WTC11 (cell line): ENCODE measurements at regions not wholly inside any gene's neighbourhood (a gene's known extent, or its start where the extent isn't known, plus 50 kb on each side); places are given as distances from the start of the nearest gene placed in this dataset.

Experiments used
- ATAC-seq: fragments of 200-7000 bp; cut with Tn5 transposase; 2 replicates; pipeline ENCODE4 v1.10.0; 2021; ENCODE audit warnings: mild to moderate bottlenecking, moderate library complexity
- CTCF ChIA-PET: fragments of 300-600 bp; sonication (Branson Sonifier 250); formaldehyde crosslinking; loops from one replicate; lab custom pipeline; 2021; ENCODE audit warnings: antibody characterized with exemption; lab: Charles Lee
- POLR2A ChIA-PET: fragments of 350-600 bp; sonication (Branson Sonifier 250); formaldehyde crosslinking; loops from one replicate; lab custom pipeline; 2021; ENCODE audit warnings: antibody characterized with exemption; lab: Charles Lee
- DNase-seq: peaks from one replicate; pipeline ENCODE4 v3.0.0; 2021; ENCODE audit warnings: low spot score
- H3K27ac Mint-ChIP-seq: 2 replicates; pipeline ENCODE4 v1.8.0; 2021; ENCODE audit warnings: mixed read lengths
- H3K27me3 Mint-ChIP-seq: 2 replicates; pipeline ENCODE4 v1.8.0; 2021; ENCODE audit warnings: low read depth, mild to moderate bottlenecking, moderate library complexity, mixed read lengths
- H3K36me3 Mint-ChIP-seq: 2 replicates; pipeline ENCODE4 v1.8.0; 2021; ENCODE audit warnings: mixed read lengths
- H3K4me1 Mint-ChIP-seq: 2 replicates; pipeline ENCODE4 v1.8.0; 2022; ENCODE audit warnings: mixed read lengths
- H3K4me3 Mint-ChIP-seq: 2 replicates; pipeline ENCODE4 v1.8.0; 2021; ENCODE audit warnings: mild to moderate bottlenecking, moderate library complexity, mixed read lengths
- H3K9me3 Mint-ChIP-seq: 2 replicates; pipeline ENCODE4 v1.8.0; 2021; ENCODE audit warnings: mixed read lengths
- CBFB ChIP-seq: sonication (generic); formaldehyde crosslinking; IDR thresholded peaks from 2 replicates; pipeline ENCODE4 v1.8.1; 2022; ENCODE audit warnings: mild to moderate bottlenecking, low read depth, missing genetic modification reagents
- CDX4 ChIP-seq: fragments of 250-450 bp; sonication (Bioruptor Pico); IDR thresholded peaks from 2 replicates; pipeline ENCODE4 v1.9.0; 2021; ENCODE audit warnings: moderate library complexity, mild to moderate bottlenecking, inconsistent platforms, borderline replicate concordance
- CREB1 ChIP-seq: sonication (generic); formaldehyde crosslinking; IDR thresholded peaks from 2 replicates; pipeline ENCODE4 v1.8.0; 2023; ENCODE audit warnings: mild to moderate bottlenecking, missing genetic modification reagents
- ESRRA ChIP-seq: sonication (generic); formaldehyde crosslinking; IDR thresholded peaks from 2 replicates; pipeline ENCODE4 v1.8.1; 2022; ENCODE audit warnings: mild to moderate bottlenecking, missing genetic modification reagents, borderline replicate concordance
- FOXK1 ChIP-seq: sonication (generic); formaldehyde crosslinking; IDR thresholded peaks from 2 replicates; pipeline ENCODE4 v1.8.0; 2022; ENCODE audit warnings: mild to moderate bottlenecking, moderate library complexity, missing genetic modification reagents
- GRHL2 ChIP-seq: fragments of 250-450 bp; sonication (Bioruptor Pico); IDR thresholded peaks from 2 replicates; pipeline ENCODE4 v1.8.0; 2022; ENCODE audit warnings: mild to moderate bottlenecking, moderate library complexity; ENCODE audit not compliant: insufficient replicate concordance, severe bottlenecking
- HMGXB4 ChIP-seq: sonication (generic); formaldehyde crosslinking; IDR thresholded peaks from 2 replicates; pipeline ENCODE4 v1.8.1; 2023; ENCODE audit warnings: mild to moderate bottlenecking, moderate library complexity, missing genetic modification reagents
- IRF1 ChIP-seq: sonication (generic); formaldehyde crosslinking; IDR thresholded peaks from 2 replicates; pipeline ENCODE4 v1.8.0; 2023; ENCODE audit warnings: missing genetic modification reagents
- IRF2 ChIP-seq: sonication (generic); formaldehyde crosslinking; IDR thresholded peaks from 2 replicates; pipeline ENCODE4 v1.8.0; 2022; ENCODE audit warnings: low read depth, missing genetic modification reagents, borderline replicate concordance
- MAX ChIP-seq: sonication (generic); formaldehyde crosslinking; IDR thresholded peaks from 2 replicates; pipeline ENCODE4 v1.8.0; 2022; ENCODE audit warnings: mild to moderate bottlenecking, missing genetic modification reagents
- PRRX2 ChIP-seq: fragments of 250-450 bp; sonication (Bioruptor Pico); IDR thresholded peaks from 2 replicates; pipeline ENCODE4 v1.8.0; 2021; ENCODE audit warnings: mild to moderate bottlenecking
- SOX15 ChIP-seq: fragments of 250-450 bp; sonication (Bioruptor Pico); IDR thresholded peaks from 2 replicates; pipeline ENCODE4 v1.9.0; 2021; ENCODE audit warnings: mild to moderate bottlenecking
- SP1 ChIP-seq: sonication (generic); formaldehyde crosslinking; conservative IDR thresholded peaks from 2 replicates; pipeline ENCODE4 v1.8.1; 2022; ENCODE audit warnings: missing genetic modification reagents
- TCF7 ChIP-seq: sonication (generic); formaldehyde crosslinking; IDR thresholded peaks from 2 replicates; pipeline ENCODE4 v1.8.0; 2022; ENCODE audit warnings: mild to moderate bottlenecking, low read depth, missing genetic modification reagents, moderate library complexity
- TEAD4 ChIP-seq: sonication (generic); formaldehyde crosslinking; IDR thresholded peaks from 2 replicates; pipeline ENCODE4 v1.8.0; 2022; ENCODE audit warnings: mild to moderate bottlenecking, missing genetic modification reagents
- ZMAT4 ChIP-seq: fragments of 250-450 bp; sonication (Bioruptor Pico); IDR thresholded peaks from 2 replicates; pipeline ENCODE4 v1.9.0; 2021; ENCODE audit warnings: mild to moderate bottlenecking
- ZNF232 ChIP-seq: sonication (generic); formaldehyde crosslinking; IDR thresholded peaks from 2 replicates; pipeline ENCODE4 v1.8.0; 2022; ENCODE audit warnings: mild to moderate bottlenecking, missing genetic modification reagents
- ZNF263 ChIP-seq: sonication (generic); formaldehyde crosslinking; IDR thresholded peaks from 2 replicates; pipeline ENCODE4 v1.8.1; 2022; ENCODE audit warnings: low read depth, mild to moderate bottlenecking, moderate library complexity, missing genetic modification reagents
- ZNF425 ChIP-seq: fragments of 250-450 bp; sonication (Bioruptor Pico); conservative IDR thresholded peaks from 2 replicates; pipeline ENCODE4 v1.9.0; 2021; ENCODE audit warnings: mild to moderate bottlenecking
- ZNF532 ChIP-seq: fragments of 250-450 bp; sonication (Bioruptor Pico); IDR thresholded peaks from 2 replicates; pipeline ENCODE4 v1.9.0; 2021; ENCODE audit warnings: mild to moderate bottlenecking, borderline replicate concordance
- ZSCAN18 ChIP-seq: fragments of 250-450 bp; sonication (Bioruptor Pico); IDR thresholded peaks from 2 replicates; pipeline ENCODE4 v2.1.2; 2022; ENCODE audit warnings: mild to moderate bottlenecking, moderate library complexity

- no peak for TF ChIP-seq CDX4 (CRISPR knock-in tag)
- no peak for TF ChIP-seq PRRX2 (CRISPR knock-in tag)
- no peak for TF ChIP-seq CREB1 (CRISPR knock-in tag)
- no peak for TF ChIP-seq ESRRA
- no peak for TF ChIP-seq IRF1 (CRISPR knock-in tag)
- TF ChIP-seq HMGXB4 (CRISPR knock-in tag), result no peak
- TF ChIP-seq, all 79 proteins: peak for 0
Observed at GRCh38 chr9:126043681-126044080, 282.9 kb upstream of the MVB12B start (continued).

- no peak for DNase-seq
- POLR2A ChIA-PET, result no interaction called here
- peaks cover 5% of the 10 kb centered on the region for H3K27me3 Mint-ChIP-seq
Observed at GRCh38 chr9:126049088-126049487, 277.5 kb upstream of the MVB12B start.

GRCh38 chr9:126049896-126050604 lies 276.6 kb upstream of the MVB12B start:
- CTCF ChIA-PET, result interaction anchor here (0.6 to 1.7 kb wide), 7 partner anchors 8 to 681 kb away, joined by 3 to 9 read pairs (median 3); no protein-coding TSS in a partner anchor
- no peak for DNase-seq
- TF ChIP-seq FOXK1 (CRISPR knock-in tag) (no peak), TEAD4 (no peak), GRHL2 (no peak), ZNF532 (no peak), TCF7 (no peak), CBFB (CRISPR knock-in tag) (no peak), ZNF425 (no peak), ZNF263 (CRISPR knock-in tag) (no peak), MAX (CRISPR knock-in tag) (no peak), ZMAT4 (no peak), ZNF232 (CRISPR knock-in tag) (no peak), SOX15 (CRISPR knock-in tag) (no peak), IRF2 (CRISPR knock-in tag) (no peak), ZSCAN18 (CRISPR knock-in tag) (no peak)

More at GRCh38 chr9:126049088-126049487, 277.5 kb upstream of the MVB12B start:
- H3K36me3 Mint-ChIP-seq, result peaks cover 2% of the 10 kb centered on the region; the same call in 1 of the 2 replicates
- no peaks in the 10 kb centered on the region for H3K4me1 Mint-ChIP-seq
- peaks cover 13% of the 10 kb centered on the region for H3K9me3 Mint-ChIP-seq
- CTCF ChIA-PET, result interaction anchor here (0.6 to 1.7 kb wide), 8 partner anchors 9 to 680 kb away, joined by 3 to 9 read pairs (median 3); no protein-coding TSS in a partner anchor
- no peak for TF ChIP-seq IRF2 (CRISPR knock-in tag)
- TF ChIP-seq SP1 (CRISPR knock-in tag), result no peak
- ATAC-seq, result peak; percentile 54
- H3K4me3 Mint-ChIP-seq, result no peak overlapping the region
- no peak overlapping the region for H3K27ac Mint-ChIP-seq

More at GRCh38 chr9:126049896-126050604, 276.6 kb upstream of the MVB12B start:
- no peaks in the 10 kb centered on the region for H3K4me1 Mint-ChIP-seq
- H3K27ac Mint-ChIP-seq, result no peak overlapping the region
- ATAC-seq, result peak; percentile 29
- peaks cover 9% of the 10 kb centered on the region for H3K9me3 Mint-ChIP-seq
- no peak overlapping the region for H3K4me3 Mint-ChIP-seq
- POLR2A ChIA-PET, result no interaction called here
- H3K36me3 Mint-ChIP-seq, result peaks cover 2% of the 10 kb centered on the region; the same call in 1 of the 2 replicates
- peaks cover 5% of the 10 kb centered on the region for H3K27me3 Mint-ChIP-seq
